Left lung (tissue), 4 donors: ENCODE measurements at regions not wholly inside any gene's neighbourhood (a gene's known extent, or its start where the extent isn't known, plus 50 kb on each side); places are given as distances from the start of the nearest gene placed in this dataset.
A peak's percentile ranks its signal among the peaks of the same experiment; 100 is the strongest.

ENCODE experiments used
- ATAC-seq: fragments of 200-7000 bp; cut with Tn5 transposase; one replicate; pipeline ENCODE4 v1.9.1; 2020; ENCODE audit warnings: moderate library complexity
- DNase-seq, 4 donors: peaks; one replicate each; pipeline ENCODE4 v3.0.0-alpha.2; 2013 to 2020
- H3K27ac ChIP-seq, 2 donors: fragments of 200-600 bp; sonication (generic) in 1 of 2; one replicate each; pipeline versions ENCODE4 v1.5.0 to v1.8.0; 2020 to 2021
- H3K27me3 ChIP-seq, 2 donors: fragments of 200-600 bp; sonication (generic) in 1 of 2; one replicate each; pipeline versions ENCODE4 v1.5.0 to v1.8.0; 2020 to 2021
- H3K36me3 ChIP-seq, 2 donors: fragments of 200-600 bp; sonication (generic) in 1 of 2; one replicate each; pipeline versions ENCODE4 v1.5.0 to v1.8.0; 2020 to 2021
- H3K4me1 ChIP-seq, 2 donors: fragments of 200-600 bp; one replicate each; pipeline ENCODE4 v1.8.0; 2021
- H3K4me3 ChIP-seq, 2 donors: fragments of 200-600 bp; sonication (generic) in 1 of 2; one replicate each; pipeline versions ENCODE4 v1.5.0 to v1.8.0; 2020 to 2021; ENCODE audit warnings: mild to moderate bottlenecking in 1 of 2
- H3K9me3 ChIP-seq, 2 donors: fragments of 200-600 bp; sonication (generic) in 1 of 2; one replicate each; pipeline versions ENCODE4 v1.5.0 to v1.8.0; 2020 to 2021
- intact Hi-C, 2 donors: fragments of 100-400 bp; cut with DNase I; formaldehyde crosslinking; loops; one replicate each; pipeline versions ENCODE4 v1.11.2 to v1.14.2; 2022
- TF ChIP-seq, protein P1 (sequence below), 2 donors: fragments of 200-600 bp; sonication (generic) in 1 of 2; IDR thresholded peaks; one replicate each; pipeline versions ENCODE4 v1.5.0 to v1.8.0; 2021; ENCODE audit warnings: antibody characterized with exemption in 2 of 2
- donor health status: DM: no; HTN: yes; CAD: no.
- donor health status: DM: no; HTN: no; CAD: no.

DNA sequence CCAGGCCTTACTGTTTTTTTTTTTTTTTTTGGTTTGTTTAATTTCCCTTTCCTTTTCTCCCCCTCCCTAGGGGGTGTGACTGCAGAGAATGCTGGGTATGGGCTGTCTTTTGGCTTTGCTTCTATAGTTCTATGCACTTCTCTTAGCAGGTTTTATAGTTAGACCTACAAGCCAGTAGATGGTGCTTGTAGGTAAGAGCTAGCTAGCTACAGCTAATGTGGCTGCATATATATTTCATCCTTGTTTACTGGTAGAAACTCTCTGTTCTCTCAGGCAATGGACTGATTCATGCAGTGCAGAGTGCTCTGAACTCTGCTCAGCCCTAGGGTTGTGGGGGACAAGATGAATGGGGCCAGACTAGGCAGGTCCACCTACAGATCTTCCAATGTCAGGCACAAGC lies 246.4 kb downstream of the SH2D1A start:
- Histone ChIP-seq H3K27me3 (no peaks in the 10 kb centered on the region), H3K4me1 (no peaks in the 10 kb centered on the region), H3K27ac (no peak overlapping the region), H3K4me3 (no peak overlapping the region), H3K9me3 (no peaks in the 10 kb centered on the region), H3K36me3 (no peaks in the 10 kb centered on the region)
- TF ChIP-seq, protein P1, sequence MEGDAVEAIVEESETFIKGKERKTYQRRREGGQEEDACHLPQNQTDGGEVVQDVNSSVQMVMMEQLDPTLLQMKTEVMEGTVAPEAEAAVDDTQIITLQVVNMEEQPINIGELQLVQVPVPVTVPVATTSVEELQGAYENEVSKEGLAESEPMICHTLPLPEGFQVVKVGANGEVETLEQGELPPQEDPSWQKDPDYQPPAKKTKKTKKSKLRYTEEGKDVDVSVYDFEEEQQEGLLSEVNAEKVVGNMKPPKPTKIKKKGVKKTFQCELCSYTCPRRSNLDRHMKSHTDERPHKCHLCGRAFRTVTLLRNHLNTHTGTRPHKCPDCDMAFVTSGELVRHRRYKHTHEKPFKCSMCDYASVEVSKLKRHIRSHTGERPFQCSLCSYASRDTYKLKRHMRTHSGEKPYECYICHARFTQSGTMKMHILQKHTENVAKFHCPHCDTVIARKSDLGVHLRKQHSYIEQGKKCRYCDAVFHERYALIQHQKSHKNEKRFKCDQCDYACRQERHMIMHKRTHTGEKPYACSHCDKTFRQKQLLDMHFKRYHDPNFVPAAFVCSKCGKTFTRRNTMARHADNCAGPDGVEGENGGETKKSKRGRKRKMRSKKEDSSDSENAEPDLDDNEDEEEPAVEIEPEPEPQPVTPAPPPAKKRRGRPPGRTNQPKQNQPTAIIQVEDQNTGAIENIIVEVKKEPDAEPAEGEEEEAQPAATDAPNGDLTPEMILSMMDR (IDR thresholded peaks at IDR 0.05), result no peak
- ATAC-seq, result no peak
- DNase-seq, result no peak
- intact Hi-C loops, result no loop called here

DNA sequence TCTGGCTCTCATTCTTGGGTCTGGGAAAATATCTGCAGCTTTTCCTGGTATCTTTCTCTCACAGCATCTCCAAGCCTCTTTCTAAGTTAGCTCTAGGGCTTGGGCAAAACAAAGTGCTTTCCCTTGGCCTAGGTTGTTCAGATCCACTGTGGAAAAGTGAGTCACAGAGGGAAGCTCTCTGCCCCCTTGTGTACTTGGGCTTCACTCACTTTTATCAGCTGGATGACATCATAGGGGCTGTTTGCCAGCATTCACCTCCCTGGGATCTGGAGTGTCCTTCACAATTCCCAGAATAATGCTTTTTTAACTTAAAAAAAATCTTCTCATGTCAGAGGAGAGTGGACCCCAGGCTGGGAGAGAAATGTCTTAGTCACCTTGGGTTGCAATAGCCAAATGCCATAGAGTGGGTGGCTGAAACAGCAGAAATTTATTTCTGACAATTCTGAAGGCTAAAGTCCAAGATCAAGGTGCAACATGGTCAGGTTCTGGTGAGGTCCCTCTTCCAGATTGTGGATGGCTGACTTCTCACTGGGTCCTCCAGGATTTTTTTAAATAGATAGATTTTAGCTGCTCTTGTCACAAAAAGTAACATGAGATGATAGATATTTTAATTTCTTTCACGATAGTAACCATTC lies 247.8 kb downstream of the SH2D1A start:
- Histone ChIP-seq H3K27ac (no peak overlapping the region), H3K36me3 (no peaks in the 10 kb centered on the region), H3K4me1 (no peaks in the 10 kb centered on the region), H3K9me3 (no peaks in the 10 kb centered on the region), H3K4me3 (no peak overlapping the region), H3K27me3 (no peaks in the 10 kb centered on the region)
- no peak for DNase-seq
- TF ChIP-seq, protein P1 (IDR thresholded peaks at IDR 0.05), result no peak
- ATAC-seq, result peak; percentile 24
- intact Hi-C loops, result no loop called here

DNA sequence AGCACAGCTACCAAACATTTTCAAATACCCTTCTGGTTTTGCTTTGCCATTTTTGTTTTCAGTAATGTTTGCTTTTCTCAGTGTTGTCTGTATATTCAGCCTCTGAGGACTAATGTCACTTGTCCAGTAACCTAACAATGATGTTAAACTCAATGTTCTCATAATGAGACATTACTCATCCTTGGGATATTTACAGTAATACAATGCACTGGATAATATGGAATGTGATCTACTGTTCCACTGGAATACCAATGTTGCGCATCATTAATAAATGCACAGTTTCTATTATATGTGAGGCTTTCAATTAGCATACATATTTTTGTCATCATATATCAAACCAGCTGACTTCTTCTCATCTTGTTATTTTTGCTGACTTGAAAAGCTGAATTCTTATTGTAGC lies 259.1 kb downstream of the SH2D1A start:
- Histone ChIP-seq H3K36me3 (no peaks in the 10 kb centered on the region), H3K4me3 (no peak overlapping the region), H3K27me3 (no peaks in the 10 kb centered on the region), H3K27ac (no peak overlapping the region), H3K9me3 (no peaks in the 10 kb centered on the region), H3K4me1 (no peaks in the 10 kb centered on the region)
- ATAC-seq (no peak), DNase-seq (no peak)
- intact Hi-C loops, result no loop called here
- TF ChIP-seq, protein P1 (IDR thresholded peaks at IDR 0.05), result no peak

DNA sequence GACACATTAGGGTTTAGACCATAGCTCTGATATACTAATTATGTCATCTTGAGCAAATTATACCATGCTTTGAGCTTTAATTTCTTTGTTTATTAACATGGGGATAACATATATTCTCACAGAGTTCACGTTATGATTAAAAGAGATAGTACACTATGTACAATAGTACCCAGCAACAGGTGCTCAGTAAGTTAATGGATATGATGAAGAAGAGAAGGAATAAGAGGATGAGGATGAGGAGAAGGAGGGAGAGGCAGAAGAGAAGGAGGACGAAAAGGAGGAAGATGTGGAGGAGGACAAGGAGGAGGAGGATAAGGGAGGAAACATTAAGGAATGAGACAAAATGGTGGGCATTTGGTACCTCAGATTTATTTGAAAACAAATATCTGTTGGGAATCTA lies 260.4 kb downstream of the SH2D1A start:
- no peak overlapping the region for H3K4me3 ChIP-seq
- no peaks in the 10 kb centered on the region for H3K4me1 ChIP-seq
- no peaks in the 10 kb centered on the region for H3K9me3 ChIP-seq
- TF ChIP-seq, protein P1 (IDR thresholded peaks at IDR 0.05), result no peak
- DNase-seq, result no peak
- H3K27ac ChIP-seq, result no peak overlapping the region
- H3K27me3 ChIP-seq, result no peaks in the 10 kb centered on the region
- ATAC-seq, result no peak
- intact Hi-C loops, result no loop called here
- no peaks in the 10 kb centered on the region for H3K36me3 ChIP-seq

DNA sequence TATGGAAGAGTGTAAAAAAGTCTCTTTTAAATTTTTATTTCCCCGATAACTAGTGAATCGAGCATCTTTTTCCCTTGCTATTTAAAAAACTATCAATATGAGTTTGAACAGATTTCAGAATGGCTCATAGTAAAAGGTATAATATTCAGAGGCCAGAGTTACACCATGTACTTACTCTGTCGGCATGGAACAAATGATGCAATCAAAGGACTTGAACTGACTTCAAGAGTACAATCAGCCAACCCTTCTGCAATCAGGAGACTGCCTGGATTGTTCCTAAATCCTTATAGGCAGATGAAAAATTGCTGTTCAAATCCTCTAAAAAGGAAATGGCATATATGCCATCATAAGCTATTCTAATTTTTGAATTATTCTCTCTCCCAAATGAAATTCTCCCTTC lies 273.3 kb downstream of the SH2D1A start:
- TF ChIP-seq, protein P1 (IDR thresholded peaks at IDR 0.05), result no peak
- H3K4me1 ChIP-seq, result no peaks in the 10 kb centered on the region
- no peak overlapping the region for H3K27ac ChIP-seq
- ATAC-seq, result peak; percentile 54
- H3K27me3 ChIP-seq, result peaks cover 0 to 5% of the 10 kb centered on the region in 2 donors
- H3K4me3 ChIP-seq, result no peak overlapping the region
- no peak for DNase-seq
- intact Hi-C loops, result no loop called here
- no peaks in the 10 kb centered on the region for H3K36me3 ChIP-seq
- no peaks in the 10 kb centered on the region for H3K9me3 ChIP-seq
